GM23248 (cell line): ENCODE measurements at regions not wholly inside any gene's neighbourhood (a gene's known extent, or its start where the extent isn't known, plus 50 kb on each side); places are given as distances from the start of the nearest gene placed in this dataset.

ENCODE experiments used
- DNase-seq: peaks from one replicate; pipeline ENCODE4 v3.0.0-alpha.2; 2015
- H2AFZ ChIP-seq: fragments of 200-600 bp; sonication (generic); 2 replicates; pipeline ENCODE4 v1.6.1; 2016; ENCODE audit warnings: antibody characterized with exemption
- H3F3A ChIP-seq: fragments of 200-600 bp; sonication (generic); 2 replicates; pipeline ENCODE4 v1.6.1; 2016; ENCODE audit warnings: mild to moderate bottlenecking, antibody characterized with exemption, mixed run types; ENCODE audit not compliant: insufficient read depth
- H3K27ac ChIP-seq: fragments of 200-600 bp; sonication (generic); 2 replicates; pipeline ENCODE4 v1.5.1; 2016; ENCODE audit warnings: mild to moderate bottlenecking
- H3K27me3 ChIP-seq: fragments of 200-600 bp; sonication (generic); replicated peaks from 2 replicates; pipeline ENCODE4 v1.6.1; 2016; ENCODE audit warnings: mild to moderate bottlenecking; ENCODE audit not compliant: insufficient read depth
- H3K36me3 ChIP-seq: fragments of 200-600 bp; sonication (generic); 2 replicates; pipeline ENCODE4 v1.6.1; 2016; ENCODE audit warnings: low read depth, mild to moderate bottlenecking
- H3K4me1 ChIP-seq: fragments of 200-600 bp; sonication (generic); 2 replicates; pipeline ENCODE4 v1.6.1; 2016; ENCODE audit warnings: mild to moderate bottlenecking; ENCODE audit not compliant: insufficient read depth
- H3K4me2 ChIP-seq: fragments of 200-600 bp; sonication (generic); one replicate; pipeline ENCODE4 v1.6.1; 2016; ENCODE audit warnings: mild to moderate bottlenecking; ENCODE audit not compliant: unreplicated experiment
- H3K4me3 ChIP-seq: fragments of 200-600 bp; sonication (generic); 2 replicates; pipeline ENCODE4 v1.5.1; 2016; ENCODE audit warnings: mild to moderate bottlenecking
- H3K79me2 ChIP-seq: fragments of 200-600 bp; sonication (generic); 2 replicates; pipeline ENCODE4 v1.6.1; 2016; ENCODE audit warnings: mild to moderate bottlenecking; ENCODE audit not compliant: insufficient read depth
- H3K9ac ChIP-seq: fragments of 200-600 bp; sonication (generic); 2 replicates; pipeline ENCODE4 v1.6.1; 2016; ENCODE audit warnings: mild to moderate bottlenecking
- H3K9me2 ChIP-seq: fragments of 200-600 bp; sonication (generic); 2 replicates; pipeline ENCODE4 v1.6.1; 2016; ENCODE audit warnings: mixed run types, mild to moderate bottlenecking, moderate library complexity; ENCODE audit not compliant: insufficient read depth
- H3K9me3 ChIP-seq: fragments of 200-600 bp; sonication (generic); one replicate; pipeline ENCODE4 v1.6.1; 2017; ENCODE audit warnings: low read depth
- H4K20me1 ChIP-seq: fragments of 200-600 bp; sonication (generic); 2 replicates; pipeline ENCODE4 v1.6.0; 2016; ENCODE audit not compliant: insufficient read depth
- EZH2 ChIP-seq: fragments of 200-600 bp; sonication (generic); IDR thresholded peaks from 2 replicates; pipeline ENCODE4 v1.6.1; 2018; ENCODE audit warnings: antibody characterized with exemption, mild to moderate bottlenecking; ENCODE audit not compliant: insufficient read depth, poor library complexity, severe bottlenecking
- EZH2phosphoT487 ChIP-seq: fragments of 200-600 bp; sonication (generic); IDR thresholded peaks from 2 replicates; pipeline ENCODE4 v1.6.1; 2018; ENCODE audit warnings: antibody characterized with exemption, moderate library complexity, mild to moderate bottlenecking, low read depth; ENCODE audit not compliant: insufficient read depth
- WGBS, 2 experiments: methylation state at CpG; one replicate each; pipeline ENCODE4 v1.1.6; 2015 to 2017; ENCODE audit warnings: low lambda C conversion rate in 2 of 2, low coverage in 1 of 2; ENCODE audit errors: missing lambda C conversion rate in 2 of 2; 5-methylcytosine and 5-hydroxymethylcytosine counted together
- in situ Hi-C: fragments of 300-500 bp; cut with MboI; formaldehyde crosslinking; loops from 2 replicates; pipeline ENCODE4 v1.15.0; 2020

- Histone ChIP-seq H2AFZ (no peak overlapping the region), H4K20me1 (no peaks in the 10 kb centered on the region), H3K9me2 (no peaks in the 10 kb centered on the region), H3K4me2 (no peak overlapping the region), H3K79me2 (no peaks in the 10 kb centered on the region), H3K36me3 (no peaks in the 10 kb centered on the region), H3K27me3 (no peaks in the 10 kb centered on the region), H3K27ac (no peak overlapping the region), H3K9me3 (no peaks in the 10 kb centered on the region), H3K9ac (no peak overlapping the region), H3K4me3 (no peak overlapping the region), H3F3A (no peaks in the 10 kb centered on the region), H3K4me1 (no peaks in the 10 kb centered on the region)
- WGBS, 2 experiments: 28 to 36% methylated on average over 2 of the region's 2 CpGs
- DNase-seq: no peak
- TF ChIP-seq EZH2phosphoT487 (no peak), EZH2 (no peak)
- in situ Hi-C loops: no loop called here
These were observed 886.7 kb upstream of the PCDH20 start for GRCh38 chr13:62302341-62302740.

GRCh38 chr13:62299988-62300387 is 884.3 kb upstream of the PCDH20 start:
- no peaks in the 10 kb centered on the region for H3K4me1 ChIP-seq
- no peaks in the 10 kb centered on the region for H3K27me3 ChIP-seq
- no peaks in the 10 kb centered on the region for H4K20me1 ChIP-seq
- no peaks in the 10 kb centered on the region for H3K79me2 ChIP-seq
- H3K9me2 ChIP-seq: no peaks in the 10 kb centered on the region
- H3K4me3 ChIP-seq: no peak overlapping the region
- TF ChIP-seq EZH2phosphoT487: no peak
- TF ChIP-seq EZH2: no peak
- no peak overlapping the region for H3K9ac ChIP-seq
- H2AFZ ChIP-seq: no peak overlapping the region
- H3K27ac ChIP-seq: no peak overlapping the region
- no peaks in the 10 kb centered on the region for H3F3A ChIP-seq
- no peak for DNase-seq
- 1 to 3% methylated on average over 3 of the region's 3 CpGs for WGBS, 2 experiments
- in situ Hi-C loops: no loop called here
- H3K36me3 ChIP-seq: no peaks in the 10 kb centered on the region
- no peaks in the 10 kb centered on the region for H3K9me3 ChIP-seq
- H3K4me2 ChIP-seq: no peak overlapping the region

DNA sequence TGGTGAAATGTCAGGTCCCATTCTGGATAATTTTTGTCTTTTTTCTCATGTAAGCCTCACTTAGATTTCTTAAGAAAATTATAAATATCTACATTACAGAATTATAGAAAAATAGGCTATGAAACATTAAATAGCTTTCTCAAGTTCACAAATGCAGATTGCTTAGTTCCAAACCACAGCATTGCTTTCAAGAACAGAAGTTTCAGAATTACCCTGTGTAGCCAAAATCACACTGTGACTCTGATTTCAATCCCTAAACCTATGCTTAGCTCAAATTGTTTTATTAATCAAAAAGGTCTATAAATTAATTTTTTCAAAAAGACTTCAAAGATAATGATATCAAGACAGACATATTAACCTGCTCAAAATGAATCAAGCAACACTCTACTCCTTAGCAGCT is 881.2 kb upstream of the PCDH20 start:
- no peaks in the 10 kb centered on the region for H3K4me1 ChIP-seq
- H4K20me1 ChIP-seq: no peaks in the 10 kb centered on the region
- H3F3A ChIP-seq: no peaks in the 10 kb centered on the region
- no peaks in the 10 kb centered on the region for H3K36me3 ChIP-seq
- no peaks in the 10 kb centered on the region for H3K79me2 ChIP-seq
- H3K9me3 ChIP-seq: no peaks in the 10 kb centered on the region
- no peaks in the 10 kb centered on the region for H3K27me3 ChIP-seq
- no peak overlapping the region for H3K9ac ChIP-seq
- H3K27ac ChIP-seq: no peak overlapping the region
- H2AFZ ChIP-seq: no peak overlapping the region
- no peak for DNase-seq
- in situ Hi-C loops: no loop called here
- TF ChIP-seq EZH2: no peak
- H3K4me3 ChIP-seq: no peak overlapping the region
- no peaks in the 10 kb centered on the region for H3K9me2 ChIP-seq
- no peak overlapping the region for H3K4me2 ChIP-seq

DNA sequence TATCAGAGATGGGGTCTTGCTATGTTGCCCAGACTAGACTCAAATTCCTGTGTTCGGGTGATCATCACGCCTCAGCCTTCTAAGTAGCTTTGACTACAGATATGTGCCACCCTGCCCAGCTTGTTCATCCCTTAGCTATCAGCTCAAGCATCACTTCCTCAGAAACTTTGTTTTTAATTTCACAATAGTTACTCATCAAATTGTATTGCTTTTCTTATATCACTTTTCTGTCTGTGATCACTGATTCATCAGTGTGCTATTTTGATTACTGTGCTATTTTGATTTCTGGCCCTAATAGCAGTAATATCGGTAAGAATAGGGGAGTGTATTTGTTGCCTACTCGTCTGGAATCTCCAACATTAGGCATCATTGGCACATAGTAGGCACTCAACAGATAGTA is 878.6 kb upstream of the PCDH20 start:
- 35 to 38% methylated on average over 4 of the region's 4 CpGs for WGBS, 2 experiments
- Histone ChIP-seq H3K27ac (no peak overlapping the region), H3K36me3 (no peaks in the 10 kb centered on the region), H3F3A (no peaks in the 10 kb centered on the region), H3K4me3 (no peak overlapping the region), H3K4me1 (no peaks in the 10 kb centered on the region), H2AFZ (no peak overlapping the region), H3K9ac (no peak overlapping the region), H3K9me2 (no peaks in the 10 kb centered on the region), H3K4me2 (no peak overlapping the region), H3K9me3 (no peaks in the 10 kb centered on the region), H4K20me1 (no peaks in the 10 kb centered on the region), H3K79me2 (no peaks in the 10 kb centered on the region), H3K27me3 (no peaks in the 10 kb centered on the region)
- in situ Hi-C loops: no loop called here
- no peak for DNase-seq
- TF ChIP-seq EZH2 (no peak), EZH2phosphoT487 (no peak)

DNA sequence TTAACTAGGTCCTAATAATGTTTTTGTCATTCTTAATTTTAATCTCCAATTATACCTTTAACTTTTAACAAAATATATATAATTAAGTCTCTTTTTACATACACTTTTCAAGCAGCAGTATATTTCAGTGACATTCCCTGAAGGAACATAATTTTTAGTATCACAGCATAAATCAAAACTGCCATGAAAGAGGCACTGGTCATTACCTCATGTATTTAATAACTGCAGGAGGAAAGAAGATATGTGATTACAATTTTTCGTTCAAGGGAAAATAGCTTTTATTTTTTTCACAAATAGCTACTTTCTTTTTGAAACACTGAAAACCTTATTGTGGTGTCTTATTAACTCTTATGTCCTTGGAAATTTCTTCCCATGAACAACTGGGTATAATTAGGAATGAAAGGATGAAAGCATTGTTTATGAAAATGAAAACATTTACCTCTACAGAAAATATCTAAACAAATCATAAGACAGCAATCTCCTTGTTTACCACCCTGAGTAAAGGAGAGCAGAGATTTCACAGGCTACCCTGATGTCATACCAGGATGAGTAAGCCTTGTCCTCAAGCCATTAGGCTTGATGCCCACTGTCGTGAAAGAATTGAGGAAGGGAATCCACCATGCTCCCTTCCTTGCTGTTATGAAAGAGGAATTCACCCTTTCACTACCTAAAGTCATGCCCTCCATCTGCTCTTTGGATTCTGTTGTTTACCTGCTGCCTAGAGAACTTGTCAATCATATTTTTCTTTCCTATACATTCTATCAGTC is 877.2 kb upstream of the PCDH20 start:
- in situ Hi-C loops: no loop called here

More for the DNA sequence above, 877.2 kb upstream of the PCDH20 start:
- Histone ChIP-seq H3K4me3 (no peak overlapping the region), H3K9me2 (no peaks in the 10 kb centered on the region), H3K36me3 (no peaks in the 10 kb centered on the region), H3K4me2 (no peak overlapping the region), H3K27ac (no peak overlapping the region), H3K27me3 (no peaks in the 10 kb centered on the region), H2AFZ (no peak overlapping the region), H3K4me1 (no peaks in the 10 kb centered on the region), H3K9me3 (no peaks in the 10 kb centered on the region), H3K79me2 (no peaks in the 10 kb centered on the region), H3F3A (no peaks in the 10 kb centered on the region), H3K9ac (no peak overlapping the region), H4K20me1 (no peaks in the 10 kb centered on the region)
- 0% methylated on average over 2 of the region's 2 CpGs for WGBS, 2 experiments
- TF ChIP-seq EZH2 (no peak), EZH2phosphoT487 (no peak)
- no peak for DNase-seq
